ENCODE measurements at regions not wholly inside any gene's neighbourhood (a gene's known extent, or its start where the extent isn't known, plus 50 kb on each side); places are given as distances from the start of the nearest gene placed in this dataset.

GRCh38 chr11:10970926-10971325, 113.1 kb upstream of the ZBED5 start (continued):
- TF ChIP-seq ZNF687 (IDR thresholded peaks at IDR 0.05) (no peak), BACH1 (IDR thresholded peaks at IDR 0.05; ENCODE audit: borderline replicate concordance) (no peak)

DNA sequence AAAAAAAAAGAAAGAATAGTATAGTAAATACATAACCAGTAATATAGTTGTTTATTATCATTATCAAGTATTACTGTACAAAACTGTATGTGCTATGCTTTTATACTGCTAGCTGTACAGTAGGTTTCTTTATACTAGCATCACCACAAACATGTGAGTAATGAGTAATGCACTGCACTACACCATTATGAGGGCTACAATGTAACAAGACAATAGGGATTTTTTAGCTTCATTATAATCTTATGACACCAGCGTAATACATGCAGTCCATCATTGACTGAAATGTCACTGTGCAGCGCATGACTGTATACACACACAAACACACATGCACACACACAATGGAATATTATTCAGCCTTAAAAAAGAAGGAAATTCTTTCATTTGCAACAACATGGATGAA, 111.5 kb upstream of the ZBED5 start:
- in situ Hi-C loops (cut with MboI) (no loop called here), intact Hi-C loops (cut with micrococcal nuclease; ENCODE audit: unreplicated experiment) (no loop called here)
- Histone ChIP-seq H3K9ac (ENCODE audit: control insufficient read depth, insufficient read depth, low read length) (no peak overlapping the region), H3K4me3 (no peak overlapping the region), H2AFZ (ENCODE audit: control insufficient read depth, low read depth, low read length) (no peak overlapping the region), H3K36me3 (ENCODE audit: control insufficient read depth in 2 of 2, insufficient read depth in 2 of 2, low read length in 1 of 2) (no peaks in the 10 kb centered on the region), H3K27me3 (replicated peaks in 1 of 2; ENCODE audit: control insufficient read depth in 2 of 2, insufficient read depth in 2 of 2, low read length in 1 of 2) (no peaks in the 10 kb centered on the region), H3K9me3 (replicated peaks; ENCODE audit: control insufficient read depth, insufficient read depth, low read length) (no peaks in the 10 kb centered on the region), H3K4me1 (ENCODE audit: control insufficient read depth, insufficient read depth, low read length) (no peaks in the 10 kb centered on the region), H3K4me2 (ENCODE audit: control insufficient read depth, insufficient read depth) (no peak overlapping the region), H4K20me1 (ENCODE audit: control insufficient read depth, insufficient read depth) (no peaks in the 10 kb centered on the region), H3K79me2 (ENCODE audit: control insufficient read depth, insufficient read depth, low read length) (no peaks in the 10 kb centered on the region), H3K27ac (ENCODE audit: control insufficient read depth, insufficient read depth) (no peak overlapping the region)
- ChIA-PET CTCF (no interaction called here), SMC1A (ENCODE audit: uncharacterized antibody, unreplicated experiment) (interaction anchor here (1.3 kb wide), 1 partner anchor 51 kb away, joined by 3 read pairs; no protein-coding TSS in a partner anchor), RAD21 (ENCODE audit: unreplicated experiment) (no interaction called here), POLR2A (no interaction called here)
- WGBS (ENCODE audit: insufficient coverage, insufficient replicate concordance, low lambda C conversion rate, missing lambda C conversion rate): 78% methylated on average over 2 of the region's 2 CpGs
- ATAC-seq (no peak), FAIRE-seq (no peak), DNase-seq (ENCODE audit: low read depth, low spot score) (no peak)
- no TSS peak for BruUV-seq (replicated peaks)
- TF ChIP-seq RCOR1 (conservative IDR thresholded peaks at IDR 0.05; ENCODE audit: low read depth, low read length) (no peak), HDGF (IDR thresholded peaks at IDR 0.05) (no peak), SUZ12 (IDR thresholded peaks at IDR 0.05; ENCODE audit: unreplicated experiment) (no peak), HCFC1 (IDR thresholded peaks at IDR 0.05; ENCODE audit: low read length) (no peak), HDAC2 (IDR thresholded peaks at IDR 0.05) (no peak), ETV6 (conservative IDR thresholded peaks at IDR 0.05 in 1 of 2, IDR thresholded peaks at IDR 0.05 in 1 of 2; ENCODE audit: borderline replicate concordance in 1 of 2, low read depth in 1 of 2) (no peak), CBX5 (IDR thresholded peaks at IDR 0.05; ENCODE audit: low read depth) (no peak), NR2F1 (conservative IDR thresholded peaks at IDR 0.05) (no peak), IRF3 (IDR thresholded peaks at IDR 0.05) (no peak), LARP7 (IDR thresholded peaks at IDR 0.05) (no peak), HSF1 (IDR thresholded peaks at IDR 0.05; ENCODE audit: low read depth, low read length) (no peak), ZZZ3 (IDR thresholded peaks at IDR 0.05; ENCODE audit: control insufficient read depth, insufficient read length, low read depth) (no peak), KAT2A (conservative IDR thresholded peaks at IDR 0.05; ENCODE audit: control insufficient read depth, low read depth, low read length) (no peak), STAT3 (IDR thresholded peaks at IDR 0.05; ENCODE audit: low read depth, low read length) (no peak)
- TF ChIP-seq, protein P1, sequence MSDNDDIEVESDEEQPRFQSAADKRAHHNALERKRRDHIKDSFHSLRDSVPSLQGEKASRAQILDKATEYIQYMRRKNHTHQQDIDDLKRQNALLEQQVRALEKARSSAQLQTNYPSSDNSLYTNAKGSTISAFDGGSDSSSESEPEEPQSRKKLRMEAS (IDR thresholded peaks at IDR 0.05; ENCODE audit: low read depth, low read length): no peak
